ENCODE measurements at regions not wholly inside any gene's neighbourhood (a gene's known extent, or its start where the extent isn't known, plus 50 kb on each side); places are given as distances from the start of the nearest gene placed in this dataset.

- Histone ChIP-seq H3K27me3 (no peaks in the 10 kb centered on the region), H3K27ac (peak overlapping the region; percentile 24 to 40), H3K4me1 (no peaks in the 10 kb centered on the region), H3K9me3 (no peaks in the 10 kb centered on the region), H3K4me3 (peak overlapping the region; percentile 40 to 47), H3K36me3 (no peaks in the 10 kb centered on the region)
- TF ChIP-seq CTCF (IDR thresholded peaks at IDR 0.05), result no peak
- DNase-seq (ENCODE audit: low spot score in 2 of 2), result no peak
- intact Hi-C loops (cut with DNase I), result no loop called here
These were observed 88.4 kb upstream of the PLSCR4 start for GRCh38 chr3:146339349-146339748.

- intact Hi-C loops (cut with DNase I), result no loop called here
- H3K27ac ChIP-seq, result no peak overlapping the region
- no peak for TF ChIP-seq CTCF (IDR thresholded peaks at IDR 0.05)
- no peaks in the 10 kb centered on the region for H3K27me3 ChIP-seq
- no peak for DNase-seq (ENCODE audit: low spot score in 2 of 2)
- no peaks in the 10 kb centered on the region for H3K4me1 ChIP-seq
- H3K4me3 ChIP-seq, result no peak overlapping the region
- H3K36me3 ChIP-seq, result no peaks in the 10 kb centered on the region
- H3K9me3 ChIP-seq, result no peaks in the 10 kb centered on the region
These were observed 87.1 kb upstream of the PLSCR4 start for GRCh38 chr3:146337991-146338390.

- Histone ChIP-seq H3K4me3 (no peak overlapping the region), H3K36me3 (no peaks in the 10 kb centered on the region), H3K4me1 (no peaks in the 10 kb centered on the region), H3K27me3 (no peaks in the 10 kb centered on the region), H3K9me3 (no peaks in the 10 kb centered on the region), H3K27ac (no peak overlapping the region)
- no peak for DNase-seq (ENCODE audit: low spot score in 2 of 2)
- intact Hi-C loops (cut with DNase I), result no loop called here
- no peak for TF ChIP-seq CTCF (IDR thresholded peaks at IDR 0.05)
These were observed 84.5 kb upstream of the PLSCR4 start for GRCh38 chr3:146335386-146335785.

- intact Hi-C loops (cut with DNase I), result loop anchor here (5.0 kb wide), 1 partner anchor 243 kb away; no protein-coding TSS in a partner anchor
- Histone ChIP-seq H3K9me3 (no peaks in the 10 kb centered on the region), H3K4me1 (no peaks in the 10 kb centered on the region), H3K27ac (no peak overlapping the region), H3K36me3 (no peaks in the 10 kb centered on the region), H3K27me3 (no peaks in the 10 kb centered on the region), H3K4me3 (no peak overlapping the region)
- peak in 1 of 3 experiments; percentile 15 for TF ChIP-seq CTCF (IDR thresholded peaks at IDR 0.05)
- DNase-seq (ENCODE audit: low spot score in 2 of 2), result no peak
These were observed 83.2 kb upstream of the PLSCR4 start for GRCh38 chr3:146334151-146334550.

- H3K9me3 ChIP-seq, result no peaks in the 10 kb centered on the region
- no peaks in the 10 kb centered on the region for H3K27me3 ChIP-seq
- H3K4me3 ChIP-seq, result no peak overlapping the region
- H3K36me3 ChIP-seq, result no peaks in the 10 kb centered on the region
- TF ChIP-seq CTCF (IDR thresholded peaks at IDR 0.05), result no peak
- DNase-seq (ENCODE audit: low spot score in 2 of 2), result no peak
- H3K4me1 ChIP-seq, result no peaks in the 10 kb centered on the region
- no peak overlapping the region for H3K27ac ChIP-seq
- intact Hi-C loops (cut with DNase I), result loop anchor here (2.0 to 5.0 kb wide), 2 partner anchors 245 to 267 kb away; no protein-coding TSS in a partner anchor
These were observed 81.1 kb upstream of the PLSCR4 start for GRCh38 chr3:146331967-146332366.
